ENCODE measurements at regions not wholly inside any gene's neighbourhood (a gene's known extent, or its start where the extent isn't known, plus 50 kb on each side); places are given as distances from the start of the nearest gene placed in this dataset.

GRCh38 chr5:109532773-109533364 is 123.1 kb upstream of the PJA2 start:
- H3K9me3 ChIP-seq, result no peaks in the 10 kb centered on the region
- in situ Hi-C loops (cut with MboI; ENCODE audit: low pct_ligation_motif_present in 1 of 4, low pct_unique_long_range_greater_than_20kb in 1 of 4, low sequenced_read_pairs in 3 of 4) (no loop called here), intact Hi-C loops (cut with DNase I; ENCODE audit: low total_unique reads) (no loop called here)
- no peaks in the 10 kb centered on the region for H3K36me3 ChIP-seq
- H3K4me1 ChIP-seq, result no peaks in the 10 kb centered on the region
- DNase-seq, result no peak
- H3K4me3 ChIP-seq, result no peak overlapping the region
- TF ChIP-seq POLR2A (IDR thresholded peaks at IDR 0.05) (no peak), EP300 (IDR thresholded peaks at IDR 0.05; ENCODE audit: low read depth) (no peak), CTCF (IDR thresholded peaks at IDR 0.05) (no peak), POLR2AphosphoS5 (IDR thresholded peaks at IDR 0.05) (no peak)
- no peak overlapping the region for H3K27ac ChIP-seq
- no peaks in the 10 kb centered on the region for H3K27me3 ChIP-seq
- WGBS, 2 donors (ENCODE audit: low coverage in 1 of 2), result 72 to 87% methylated on average over 2 of the region's 2 CpGs

GRCh38 chr5:109531262-109531661 is 121.5 kb upstream of the PJA2 start:
- intact Hi-C loops (cut with DNase I; ENCODE audit: low total_unique reads) (no loop called here), in situ Hi-C loops (cut with MboI; ENCODE audit: low pct_ligation_motif_present in 1 of 4, low pct_unique_long_range_greater_than_20kb in 1 of 4, low sequenced_read_pairs in 3 of 4) (no loop called here)
- Histone ChIP-seq H3K9me3 (no peaks in the 10 kb centered on the region), H3K36me3 (no peaks in the 10 kb centered on the region), H3K4me3 (no peak overlapping the region), H3K4me1 (no peaks in the 10 kb centered on the region), H3K27ac (no peak overlapping the region), H3K27me3 (no peaks in the 10 kb centered on the region)
- TF ChIP-seq CTCF (IDR thresholded peaks at IDR 0.05) (no peak), POLR2A (IDR thresholded peaks at IDR 0.05) (no peak), EP300 (IDR thresholded peaks at IDR 0.05; ENCODE audit: low read depth) (no peak), POLR2AphosphoS5 (IDR thresholded peaks at IDR 0.05) (no peak)
- DNase-seq, result no peak
- 63 to 64% methylated on average over 1 of the region's 1 CpG for WGBS, 2 donors (ENCODE audit: low coverage in 1 of 2)

- TF ChIP-seq EP300 (IDR thresholded peaks at IDR 0.05; ENCODE audit: low read depth) (no peak), POLR2A (IDR thresholded peaks at IDR 0.05) (no peak), POLR2AphosphoS5 (IDR thresholded peaks at IDR 0.05) (no peak), CTCF (IDR thresholded peaks at IDR 0.05) (no peak)
- Histone ChIP-seq H3K27me3 (no peaks in the 10 kb centered on the region), H3K4me1 (no peaks in the 10 kb centered on the region), H3K36me3 (no peaks in the 10 kb centered on the region), H3K27ac (no peak overlapping the region), H3K9me3 (no peaks in the 10 kb centered on the region), H3K4me3 (no peak overlapping the region)
- DNase-seq, result no peak
- intact Hi-C loops (cut with DNase I; ENCODE audit: low total_unique reads) (no loop called here), in situ Hi-C loops (cut with MboI; ENCODE audit: low pct_ligation_motif_present in 1 of 4, low pct_unique_long_range_greater_than_20kb in 1 of 4, low sequenced_read_pairs in 3 of 4) (no loop called here)
- WGBS, 2 donors (ENCODE audit: low coverage in 1 of 2), result 60 to 92% methylated on average over 1 to 2 of the region's 2 CpGs
These were observed 120.2 kb upstream of the PJA2 start for GRCh38 chr5:109529987-109530386.

GRCh38 chr5:109529520-109529919 is 119.7 kb upstream of the PJA2 start:
- Histone ChIP-seq H3K36me3 (no peaks in the 10 kb centered on the region), H3K4me1 (no peaks in the 10 kb centered on the region), H3K4me3 (no peak overlapping the region), H3K27me3 (no peaks in the 10 kb centered on the region), H3K9me3 (no peaks in the 10 kb centered on the region), H3K27ac (no peak overlapping the region)
- in situ Hi-C loops (cut with MboI; ENCODE audit: low pct_ligation_motif_present in 1 of 4, low pct_unique_long_range_greater_than_20kb in 1 of 4, low sequenced_read_pairs in 3 of 4), result no loop called here
- DNase-seq, result no peak
- TF ChIP-seq POLR2A (IDR thresholded peaks at IDR 0.05) (no peak), CTCF (IDR thresholded peaks at IDR 0.05) (no peak), EP300 (IDR thresholded peaks at IDR 0.05; ENCODE audit: low read depth) (no peak), POLR2AphosphoS5 (IDR thresholded peaks at IDR 0.05) (no peak)
- intact Hi-C loops (cut with DNase I; ENCODE audit: low total_unique reads), result no loop called here
- WGBS, 2 donors (ENCODE audit: low coverage in 1 of 2), result 62% methylated on average over 2 of the region's 2 CpGs; no CpG with 5 or more reads in 1 of the 2 donors
